ENCODE measurements at regions not wholly inside any gene's neighbourhood (a gene's known extent, or its start where the extent isn't known, plus 50 kb on each side); places are given as distances from the start of the nearest gene placed in this dataset.

DNA sequence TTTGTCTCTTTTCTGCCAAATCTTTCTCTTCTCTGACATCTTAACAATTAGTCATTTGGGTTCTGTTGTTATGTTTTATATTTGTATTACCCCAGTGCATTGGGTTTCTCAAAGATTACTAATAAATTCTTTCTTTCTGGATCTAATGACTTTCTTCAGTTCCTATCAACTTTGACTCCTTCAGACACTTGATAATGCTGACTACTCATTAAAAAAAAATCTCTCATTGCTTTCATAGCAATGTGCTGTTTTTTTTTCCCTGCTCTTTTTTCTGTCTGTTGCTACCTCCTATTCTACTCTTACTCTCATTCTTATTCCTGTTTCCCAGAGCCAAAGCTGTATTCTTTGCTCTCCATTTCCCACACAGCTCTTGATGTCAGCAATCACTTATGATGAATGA is 81.3 kb upstream of the MAP3K7 start:
- Histone ChIP-seq H3K4me3 (no peak overlapping the region), H3K4me1 (no peaks in the 10 kb centered on the region), H3K9me3 (no peaks in the 10 kb centered on the region), H3K36me3 (no peaks in the 10 kb centered on the region), H3K27ac (no peak overlapping the region), H3K27me3 (no peaks in the 10 kb centered on the region)
- DNase-seq (ENCODE audit: extremely low spot score in 2 of 2): no peak
- TF ChIP-seq POLR2A (IDR thresholded peaks at IDR 0.05): no peak
- TF ChIP-seq POLR2AphosphoS5 (IDR thresholded peaks at IDR 0.05; ENCODE audit: insufficient read depth in 1 of 2, low read depth in 1 of 2): no peak
- TF ChIP-seq, protein P1, sequence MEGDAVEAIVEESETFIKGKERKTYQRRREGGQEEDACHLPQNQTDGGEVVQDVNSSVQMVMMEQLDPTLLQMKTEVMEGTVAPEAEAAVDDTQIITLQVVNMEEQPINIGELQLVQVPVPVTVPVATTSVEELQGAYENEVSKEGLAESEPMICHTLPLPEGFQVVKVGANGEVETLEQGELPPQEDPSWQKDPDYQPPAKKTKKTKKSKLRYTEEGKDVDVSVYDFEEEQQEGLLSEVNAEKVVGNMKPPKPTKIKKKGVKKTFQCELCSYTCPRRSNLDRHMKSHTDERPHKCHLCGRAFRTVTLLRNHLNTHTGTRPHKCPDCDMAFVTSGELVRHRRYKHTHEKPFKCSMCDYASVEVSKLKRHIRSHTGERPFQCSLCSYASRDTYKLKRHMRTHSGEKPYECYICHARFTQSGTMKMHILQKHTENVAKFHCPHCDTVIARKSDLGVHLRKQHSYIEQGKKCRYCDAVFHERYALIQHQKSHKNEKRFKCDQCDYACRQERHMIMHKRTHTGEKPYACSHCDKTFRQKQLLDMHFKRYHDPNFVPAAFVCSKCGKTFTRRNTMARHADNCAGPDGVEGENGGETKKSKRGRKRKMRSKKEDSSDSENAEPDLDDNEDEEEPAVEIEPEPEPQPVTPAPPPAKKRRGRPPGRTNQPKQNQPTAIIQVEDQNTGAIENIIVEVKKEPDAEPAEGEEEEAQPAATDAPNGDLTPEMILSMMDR (IDR thresholded peaks at IDR 0.05): no peak
- intact Hi-C loops (cut with DNase I): no loop called here

DNA sequence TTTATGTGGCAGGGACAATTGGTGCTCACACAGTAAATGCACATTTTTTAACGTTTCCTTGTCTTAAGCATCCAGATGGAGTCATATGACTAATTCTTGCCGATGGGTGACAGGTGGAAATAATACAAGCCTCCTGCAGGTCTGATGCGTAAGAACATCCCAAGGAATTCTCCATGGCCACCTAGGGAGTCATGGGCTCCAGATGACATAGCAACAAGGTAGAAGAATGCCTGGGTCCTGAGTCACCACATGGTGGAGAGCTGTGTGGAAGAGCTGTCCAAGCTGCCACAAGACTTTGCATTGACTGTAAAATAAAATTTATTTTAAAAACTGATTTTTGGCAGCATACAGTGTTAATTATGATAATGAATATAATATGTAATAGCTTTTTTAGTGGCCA is 77.0 kb upstream of the MAP3K7 start:
- H3K4me1 ChIP-seq: no peaks in the 10 kb centered on the region
- no peak for DNase-seq (ENCODE audit: extremely low spot score in 2 of 2)
- no peaks in the 10 kb centered on the region for H3K27me3 ChIP-seq
- no peaks in the 10 kb centered on the region for H3K9me3 ChIP-seq
- H3K27ac ChIP-seq: no peak overlapping the region
- no peak overlapping the region for H3K4me3 ChIP-seq
- TF ChIP-seq POLR2A (IDR thresholded peaks at IDR 0.05): no peak
- TF ChIP-seq, protein P1 (IDR thresholded peaks at IDR 0.05): no peak
- TF ChIP-seq POLR2AphosphoS5 (IDR thresholded peaks at IDR 0.05; ENCODE audit: insufficient read depth in 1 of 2, low read depth in 1 of 2): no peak
- H3K36me3 ChIP-seq: no peaks in the 10 kb centered on the region
- intact Hi-C loops (cut with DNase I): no loop called here

DNA sequence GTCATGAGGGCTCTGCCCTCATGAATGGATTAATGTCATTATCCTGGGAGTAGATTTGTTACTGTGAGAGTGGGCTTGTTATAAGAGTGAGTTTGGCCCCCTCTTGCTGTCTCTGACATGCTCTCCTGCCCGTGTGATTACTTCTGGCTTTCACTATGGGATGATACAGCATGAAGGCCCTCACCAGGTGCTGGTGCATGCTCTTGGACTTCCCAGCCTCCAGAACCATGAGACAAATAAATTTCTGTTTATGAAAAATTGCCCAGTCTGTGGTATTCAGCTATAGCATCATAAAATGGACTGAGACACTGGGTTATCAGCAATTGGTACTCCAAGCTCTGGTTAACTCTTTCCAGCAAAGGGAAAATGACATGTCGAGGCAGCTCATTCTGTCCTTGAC is 76.2 kb upstream of the MAP3K7 start:
- Histone ChIP-seq H3K36me3 (no peaks in the 10 kb centered on the region), H3K27me3 (no peaks in the 10 kb centered on the region), H3K27ac (no peak overlapping the region), H3K9me3 (no peaks in the 10 kb centered on the region), H3K4me1 (no peaks in the 10 kb centered on the region), H3K4me3 (no peak overlapping the region)
- TF ChIP-seq POLR2AphosphoS5 (IDR thresholded peaks at IDR 0.05; ENCODE audit: insufficient read depth in 1 of 2, low read depth in 1 of 2): no peak
- TF ChIP-seq, protein P1 (IDR thresholded peaks at IDR 0.05): no peak
- intact Hi-C loops (cut with DNase I): no loop called here
- no peak for DNase-seq (ENCODE audit: extremely low spot score in 2 of 2)

DNA sequence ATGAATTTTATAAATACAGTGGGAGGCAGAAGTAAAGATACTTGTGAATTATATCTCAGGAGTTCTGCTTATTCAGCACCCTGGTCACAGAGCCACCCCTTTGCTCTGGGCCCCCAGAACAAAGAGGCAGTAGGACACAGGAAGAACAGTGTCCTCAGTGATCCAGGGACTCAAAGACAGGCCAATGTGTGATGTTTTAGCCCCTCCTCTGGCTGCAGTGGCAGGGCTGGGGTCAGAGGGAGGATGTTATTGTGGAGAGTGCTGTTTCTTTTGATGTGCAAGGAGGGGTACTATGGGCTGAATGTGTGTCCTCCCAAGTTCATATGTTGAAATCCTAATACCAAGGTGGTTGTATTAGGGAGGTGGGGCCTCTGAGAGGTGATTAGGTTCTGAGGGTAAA is 74.1 kb upstream of the MAP3K7 start:
- H3K27me3 ChIP-seq: no peaks in the 10 kb centered on the region
- no peak overlapping the region for H3K4me3 ChIP-seq
- TF ChIP-seq POLR2AphosphoS5 (IDR thresholded peaks at IDR 0.05; ENCODE audit: insufficient read depth in 1 of 2, low read depth in 1 of 2): no peak
- TF ChIP-seq, protein P1 (IDR thresholded peaks at IDR 0.05): no peak
- no peak for TF ChIP-seq POLR2A (IDR thresholded peaks at IDR 0.05)
- DNase-seq (ENCODE audit: extremely low spot score in 2 of 2): no peak
- H3K36me3 ChIP-seq: no peaks in the 10 kb centered on the region
- intact Hi-C loops (cut with DNase I): no loop called here
- no peaks in the 10 kb centered on the region for H3K4me1 ChIP-seq
- H3K9me3 ChIP-seq: no peaks in the 10 kb centered on the region
- H3K27ac ChIP-seq: no peak overlapping the region

DNA sequence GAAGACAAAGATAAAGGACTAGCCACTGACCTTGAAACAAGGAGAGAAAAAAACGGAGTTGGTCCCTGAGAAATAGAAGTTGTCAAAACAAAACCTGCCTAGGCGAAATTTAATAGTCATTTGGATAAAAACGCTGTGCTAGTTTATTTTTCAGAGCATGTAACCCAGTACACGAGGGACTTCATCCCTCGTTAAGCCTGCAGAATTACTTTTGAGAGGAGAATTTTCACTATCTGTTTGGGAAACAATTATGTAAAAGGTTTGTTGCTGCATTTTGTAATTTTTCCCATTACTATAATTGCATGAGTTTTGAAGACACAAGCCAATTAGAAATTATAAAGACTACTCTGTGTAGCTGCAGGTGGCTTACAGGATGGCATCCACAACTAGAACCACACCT is 71.6 kb upstream of the MAP3K7 start:
- Histone ChIP-seq H3K4me1 (no peaks in the 10 kb centered on the region), H3K27me3 (no peaks in the 10 kb centered on the region), H3K9me3 (no peaks in the 10 kb centered on the region), H3K27ac (no peak overlapping the region), H3K36me3 (no peaks in the 10 kb centered on the region), H3K4me3 (no peak overlapping the region)
- TF ChIP-seq POLR2AphosphoS5 (IDR thresholded peaks at IDR 0.05; ENCODE audit: insufficient read depth in 1 of 2, low read depth in 1 of 2): no peak
- TF ChIP-seq, protein P1 (IDR thresholded peaks at IDR 0.05): no peak
- DNase-seq (ENCODE audit: extremely low spot score in 2 of 2): no peak
- intact Hi-C loops (cut with DNase I): no loop called here
